Right lobe of liver (tissue), 6 donors: ENCODE measurements at regions not wholly inside any gene's neighbourhood (a gene's known extent, or its start where the extent isn't known, plus 50 kb on each side); places are given as distances from the start of the nearest gene placed in this dataset.
A peak's percentile ranks its signal among the peaks of the same experiment; 100 is the strongest.

ENCODE experiments used
- ATAC-seq, 4 donors: fragments of 200-7000 bp; cut with Tn5 transposase; one replicate each; pipeline ENCODE4 v1.9.1; 2020; ENCODE audit warnings: mild to moderate bottlenecking in 4 of 4, moderate library complexity in 4 of 4
- DNase-seq, 3 donors: peaks; one replicate each; pipeline ENCODE4 v3.0.0-alpha.2; 2020
- H3K27ac ChIP-seq, 3 donors: fragments of 200-600 bp; one replicate each; pipeline ENCODE4 v1.8.0; 2022
- H3K27me3 ChIP-seq, 2 donors: fragments of 200-600 bp; one replicate each; pipeline ENCODE4 v1.8.0; 2022
- H3K36me3 ChIP-seq, 4 donors: fragments of 200-600 bp; sonication (generic) in 1 of 4; one replicate each; pipeline versions ENCODE4 v1.5.1 to v1.8.0; 2017 to 2022; ENCODE audit warnings: control low read depth in 1 of 4
- H3K4me1 ChIP-seq, 4 donors: fragments of 200-600 bp; sonication (generic) in 1 of 4; one replicate each; pipeline versions ENCODE4 v1.5.1 to v1.8.0; 2017 to 2022; ENCODE audit warnings: control low read depth in 1 of 4
- H3K4me3 ChIP-seq, 3 donors: fragments of 200-600 bp; one replicate each; pipeline ENCODE4 v1.8.0; 2022
- H3K9me3 ChIP-seq, 4 donors: fragments of 200-600 bp; sonication (generic) in 1 of 4; one replicate each; pipeline versions ENCODE4 v1.5.1 to v1.8.0; 2017 to 2022; ENCODE audit warnings: control low read depth in 1 of 4
- CTCF ChIP-seq, 4 donors: fragments of 200-600 bp in 3 of 4; fragments of 450-650 bp in 1 of 4; IDR thresholded peaks; one replicate each; pipeline versions ENCODE4 v1.5.1 to v1.8.0; 2016 to 2022; ENCODE audit warnings: antibody characterized with exemption in 4 of 4, mild to moderate bottlenecking in 2 of 4
- POLR2A ChIP-seq: fragments of 450-650 bp; IDR thresholded peaks from one replicate; pipeline ENCODE4 v1.6.1; 2017; ENCODE audit warnings: antibody characterized with exemption, mild to moderate bottlenecking
- WGBS: methylation state at CpG from one replicate; pipeline ENCODE4 v1.1.6; 2018; ENCODE audit warnings: low coverage, low lambda C conversion rate; ENCODE audit not compliant: insufficient coverage; ENCODE audit errors: missing lambda C conversion rate; 5-methylcytosine and 5-hydroxymethylcytosine counted together
- intact Hi-C, 2 donors: fragments of 100-400 bp; cut with DNase I; formaldehyde crosslinking; loops; one replicate each; pipeline versions ENCODE4 v1.11.2 to v1.14.1; 2022
- donor health status: DM: no; HTN: yes; CAD: no.
- donor health status: DM: no; HTN: no; CAD: no.
- donor health status: DM: no; HTN: no; CAD: no.
- donor health status: DM: no; HTN: yes; CAD: no.
- donor health status: DM: no; HTN: yes; CAD: no.

- no peaks in the 10 kb centered on the region for H3K27me3 ChIP-seq
- intact Hi-C loops, result no loop called here
- H3K27ac ChIP-seq, result no peak overlapping the region
- no peak for DNase-seq
- no peak for ATAC-seq
- no peak for TF ChIP-seq POLR2A
- no peaks in the 10 kb centered on the region for H3K36me3 ChIP-seq
- H3K4me3 ChIP-seq, result no peak overlapping the region
- 63% methylated on average over 1 of the region's 1 CpG for WGBS
- H3K9me3 ChIP-seq, result no peaks in the 10 kb centered on the region
- H3K4me1 ChIP-seq, result no peaks in the 10 kb centered on the region
These were observed 259.3 kb downstream of the RRAGC start for GRCh38 chr1:38600286-38600685.

DNA sequence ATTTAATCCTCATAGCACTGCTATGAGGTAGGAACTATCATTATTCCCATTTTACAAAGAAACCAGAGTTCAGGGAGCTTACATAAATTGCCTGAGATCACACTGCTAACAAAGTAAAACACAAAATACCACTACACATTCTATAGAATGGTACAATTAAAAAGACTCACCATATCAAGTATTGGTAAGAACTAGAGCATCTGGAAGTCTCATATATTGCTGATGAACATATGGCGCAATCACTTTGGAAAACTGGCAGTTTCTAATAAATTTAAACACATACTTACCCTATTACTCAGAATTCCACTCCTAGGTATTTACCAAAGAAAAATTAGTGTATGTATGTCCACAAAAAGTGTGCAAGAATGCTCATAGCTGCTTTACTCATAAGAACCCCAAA is 261.5 kb downstream of the RRAGC start:
- no peak overlapping the region for H3K4me3 ChIP-seq
- WGBS, result 92% methylated on average over 1 of the region's 1 CpG
- H3K27me3 ChIP-seq, result no peaks in the 10 kb centered on the region
- ATAC-seq, result no peak
- DNase-seq, result no peak
- intact Hi-C loops, result no loop called here
- H3K4me1 ChIP-seq, result no peaks in the 10 kb centered on the region
- H3K36me3 ChIP-seq, result no peaks in the 10 kb centered on the region
- TF ChIP-seq CTCF (IDR thresholded peaks at IDR 0.05), result no peak
- TF ChIP-seq POLR2A, result no peak
- H3K9me3 ChIP-seq, result no peaks in the 10 kb centered on the region
- no peak overlapping the region for H3K27ac ChIP-seq

GRCh38 chr1:38589036-38589435 is 270.5 kb downstream of the RRAGC start:
- Histone ChIP-seq H3K27ac (no peak overlapping the region), H3K36me3 (no peaks in the 10 kb centered on the region), H3K27me3 (no peaks in the 10 kb centered on the region), H3K4me3 (no peak overlapping the region), H3K9me3 (no peaks in the 10 kb centered on the region), H3K4me1 (no peaks in the 10 kb centered on the region)
- TF ChIP-seq POLR2A, result no peak
- no peak for TF ChIP-seq CTCF (IDR thresholded peaks at IDR 0.05)
- no CpG with 5 or more reads among the region's 1 CpG for WGBS
- intact Hi-C loops, result no loop called here
- ATAC-seq (peak in 1 of 4 donors; percentile 24), DNase-seq (no peak)

DNA sequence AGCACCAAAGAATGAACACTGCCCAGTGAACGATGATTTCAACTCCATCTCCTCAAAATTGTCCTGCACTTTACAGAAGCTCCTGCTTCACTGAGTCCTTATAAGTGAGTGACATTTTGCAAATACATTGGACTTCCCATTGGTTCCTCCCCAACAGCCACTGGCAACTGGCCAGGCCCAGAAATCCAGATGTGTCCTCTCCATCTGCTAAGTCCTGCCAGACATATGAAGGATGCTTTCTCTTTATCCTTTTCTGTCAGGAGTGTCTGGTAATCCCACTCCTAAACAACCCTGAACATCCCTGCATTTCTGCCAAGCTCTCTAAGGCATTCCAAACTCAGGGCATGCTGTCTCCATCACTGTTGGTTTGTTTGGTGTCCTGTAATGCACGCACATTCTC is 271.8 kb downstream of the RRAGC start:
- intact Hi-C loops, result no loop called here
- no peaks in the 10 kb centered on the region for H3K27me3 ChIP-seq
- H3K27ac ChIP-seq, result no peak overlapping the region
- TF ChIP-seq CTCF (IDR thresholded peaks at IDR 0.05) (no peak), POLR2A (no peak)
- no peak for ATAC-seq
- no peaks in the 10 kb centered on the region for H3K36me3 ChIP-seq
- H3K4me3 ChIP-seq, result no peak overlapping the region
- H3K4me1 ChIP-seq, result no peaks in the 10 kb centered on the region
- no peaks in the 10 kb centered on the region for H3K9me3 ChIP-seq
- DNase-seq, result no peak
- 66% methylated on average over 2 of the region's 2 CpGs for WGBS

DNA sequence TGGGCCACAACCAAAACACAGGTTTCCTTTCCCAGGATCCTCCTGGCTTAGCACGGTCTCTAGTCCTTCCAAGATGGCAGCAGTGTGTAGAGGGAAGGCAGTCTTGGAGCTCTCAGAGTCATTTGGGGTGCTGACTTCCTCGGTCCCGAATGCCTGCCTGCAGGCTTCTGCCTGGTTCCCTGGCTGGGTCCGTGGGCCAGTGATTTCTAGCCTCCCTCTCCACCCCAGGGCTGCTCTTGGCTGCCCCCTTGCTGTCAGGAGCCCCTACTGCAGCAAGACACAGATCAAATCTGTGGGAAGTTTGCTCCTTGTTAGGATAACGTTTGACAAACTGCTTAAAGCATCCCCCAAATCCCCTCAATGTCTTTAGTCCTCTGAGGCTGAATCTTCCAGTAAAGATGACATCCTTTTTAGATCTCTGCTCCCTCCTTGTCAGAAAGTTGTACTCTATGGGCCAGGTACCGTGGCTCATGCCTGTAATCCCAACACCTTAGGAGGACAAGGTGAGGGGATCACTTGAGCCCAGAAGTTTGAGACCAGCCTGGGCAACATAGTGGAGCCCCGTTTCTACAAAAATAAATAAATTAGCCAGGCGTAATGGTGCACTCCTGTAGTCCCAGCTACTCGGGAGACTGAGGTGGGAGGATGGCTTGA is 272.5 kb downstream of the RRAGC start:
- TF ChIP-seq POLR2A (no peak), CTCF (IDR thresholded peaks at IDR 0.05) (peak; percentile 67 to 95 (median 80))
- intact Hi-C loops, result no loop called here
- 17% methylated on average over 6 of the region's 9 CpGs for WGBS
- ATAC-seq (peak; percentile 82 to 97 (median 88)), DNase-seq (peak; percentile 59 to 73 (median 67))
- Histone ChIP-seq H3K4me3 (no peak overlapping the region), H3K27me3 (no peaks in the 10 kb centered on the region), H3K27ac (no peak overlapping the region), H3K4me1 (no peaks in the 10 kb centered on the region), H3K36me3 (no peaks in the 10 kb centered on the region), H3K9me3 (no peaks in the 10 kb centered on the region)
